Glomerular endothelial cell (primary cell): ENCODE measurements at regions not wholly inside any gene's neighbourhood (a gene's known extent, or its start where the extent isn't known, plus 50 kb on each side); places are given as distances from the start of the nearest gene placed in this dataset.

Experiments
- DNase-seq: peaks from one replicate; pipeline ENCODE4 v3.0.0-alpha.2; 2011; ENCODE audit warnings: low read depth, low spot score; ENCODE audit errors: extremely low read depth

DNA sequence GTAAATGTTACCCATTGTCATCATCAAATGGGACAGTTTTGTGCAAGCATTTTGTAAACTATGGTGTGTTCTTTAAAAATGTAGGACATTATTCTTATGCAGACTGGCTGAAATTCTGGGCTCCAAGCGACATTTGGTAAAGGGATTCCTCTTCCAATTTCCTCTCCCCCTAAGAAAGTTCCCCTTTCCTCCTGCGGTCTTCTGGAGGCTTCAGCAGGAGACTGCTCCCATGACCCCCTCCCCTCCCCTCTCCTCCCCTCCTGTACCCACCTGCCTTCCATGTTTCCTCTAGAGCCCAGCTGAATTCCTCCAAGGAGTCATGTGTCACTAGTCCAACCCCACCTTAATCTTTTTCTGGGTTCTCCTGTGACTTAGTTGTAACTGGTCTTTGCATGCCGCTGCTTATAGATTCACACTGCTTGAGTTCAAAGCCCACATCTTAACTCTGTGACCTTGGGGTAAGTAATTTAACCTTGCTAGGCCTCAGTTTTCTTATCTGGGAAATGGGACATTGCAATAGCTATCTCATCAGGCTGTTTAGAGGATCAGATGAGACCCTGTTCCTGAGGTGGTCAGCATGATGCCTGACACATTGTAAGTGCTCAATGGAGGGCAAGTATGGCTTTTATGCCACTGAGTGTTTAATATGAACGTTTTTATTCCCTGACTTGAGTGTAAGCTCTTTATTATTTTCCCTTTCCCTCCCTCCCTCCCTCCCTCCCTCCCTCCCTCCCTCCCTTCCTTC is 69.9 kb upstream of the WDR26 start:
- DNase-seq = no peak

DNA sequence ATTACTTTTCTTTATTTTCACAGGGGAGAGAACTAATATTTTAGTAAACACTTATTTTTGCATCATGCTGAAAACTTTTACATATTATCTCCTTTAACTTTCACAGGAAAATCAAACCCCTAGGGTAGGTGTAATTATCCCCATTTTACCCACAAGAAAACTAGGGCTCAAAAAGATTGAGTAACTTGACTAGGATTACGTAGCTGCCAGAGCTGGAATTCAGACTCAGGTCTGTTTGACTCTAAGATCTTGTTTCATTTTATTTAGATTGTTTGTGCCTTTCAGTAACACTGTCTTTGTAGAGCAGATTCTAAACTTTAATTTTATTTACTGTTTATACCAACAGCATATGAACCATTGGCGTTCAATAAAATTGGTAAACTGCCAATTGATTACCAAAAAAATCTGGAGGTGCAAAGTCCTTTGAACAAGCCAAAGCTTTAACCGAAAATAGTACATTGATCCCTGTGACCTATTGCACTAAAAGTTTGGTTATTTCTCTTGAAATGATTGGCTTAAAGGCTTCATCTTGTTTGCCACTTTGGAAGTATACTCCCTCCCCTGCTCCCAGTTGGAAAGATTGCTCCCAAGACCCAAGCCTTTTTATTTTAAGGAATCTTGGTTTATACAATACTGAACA is 71.0 kb upstream of the WDR26 start:
- DNase-seq = no peak

DNA sequence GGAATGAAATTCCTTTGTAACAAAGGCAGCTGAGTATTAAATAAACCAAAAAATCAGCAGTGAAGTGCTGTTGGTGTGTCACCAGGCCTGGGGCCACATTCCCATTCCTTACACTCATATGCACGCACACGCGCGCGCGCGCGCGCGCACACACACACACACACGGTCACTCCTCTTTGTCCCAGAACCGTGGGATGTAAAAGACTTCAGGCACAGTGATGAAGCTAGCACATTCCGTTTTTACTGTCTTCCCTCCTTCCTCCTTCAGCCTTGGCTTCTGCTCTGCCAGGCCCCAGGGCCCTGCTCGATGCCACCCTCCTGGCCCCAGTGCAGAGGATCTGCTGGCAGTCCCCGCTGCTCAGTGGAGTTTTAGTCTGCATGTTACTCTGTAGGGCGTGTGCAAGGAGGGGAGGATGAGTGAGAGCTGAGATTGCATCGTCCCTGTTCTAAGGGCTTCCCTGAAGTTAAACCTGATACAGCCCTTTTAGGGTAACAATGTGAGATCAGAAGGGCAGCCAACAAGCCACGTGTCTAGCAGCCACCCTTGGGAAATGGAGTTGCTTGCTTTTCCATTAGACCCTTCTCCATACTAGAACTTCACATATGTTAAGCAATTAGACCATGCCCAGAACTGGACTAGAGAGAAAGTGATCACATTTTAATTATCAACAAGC is 71.7 kb upstream of the WDR26 start:
- no peak for DNase-seq

DNA sequence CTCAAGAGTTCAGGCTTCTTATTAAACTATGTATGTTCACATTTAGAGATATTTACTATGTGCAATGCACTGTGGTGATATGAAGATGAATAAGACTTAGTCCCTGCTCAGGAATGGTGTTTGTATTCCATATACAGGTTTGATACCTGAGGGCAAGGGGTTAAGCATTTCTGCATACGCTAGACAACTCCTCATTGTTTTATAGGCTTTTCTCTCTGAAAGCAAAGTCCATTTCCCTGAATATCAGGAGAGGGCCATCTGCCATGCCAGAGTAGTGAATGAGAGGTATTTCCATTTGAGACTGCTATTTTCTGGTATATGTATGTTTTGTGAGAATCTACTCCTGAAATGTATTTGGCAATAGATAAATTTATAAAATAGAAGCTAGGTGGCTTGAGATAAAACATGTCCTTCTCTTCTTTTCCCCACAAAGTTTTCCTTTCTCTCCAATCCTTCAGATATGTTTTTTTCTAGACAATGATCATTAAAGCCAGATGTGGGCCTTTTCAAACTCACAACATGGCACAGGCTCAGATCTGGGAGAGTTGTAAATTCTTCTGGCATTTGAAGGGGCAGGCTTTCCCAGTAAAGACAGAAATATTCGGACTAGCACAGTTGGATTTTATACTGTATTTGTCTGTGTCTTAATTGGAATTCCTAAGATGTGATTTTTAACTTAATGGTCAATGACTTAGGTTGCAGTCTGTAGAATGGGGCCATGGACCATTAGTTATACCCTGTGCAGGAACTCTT is 73.3 kb upstream of the WDR26 start:
- no peak for DNase-seq

DNA sequence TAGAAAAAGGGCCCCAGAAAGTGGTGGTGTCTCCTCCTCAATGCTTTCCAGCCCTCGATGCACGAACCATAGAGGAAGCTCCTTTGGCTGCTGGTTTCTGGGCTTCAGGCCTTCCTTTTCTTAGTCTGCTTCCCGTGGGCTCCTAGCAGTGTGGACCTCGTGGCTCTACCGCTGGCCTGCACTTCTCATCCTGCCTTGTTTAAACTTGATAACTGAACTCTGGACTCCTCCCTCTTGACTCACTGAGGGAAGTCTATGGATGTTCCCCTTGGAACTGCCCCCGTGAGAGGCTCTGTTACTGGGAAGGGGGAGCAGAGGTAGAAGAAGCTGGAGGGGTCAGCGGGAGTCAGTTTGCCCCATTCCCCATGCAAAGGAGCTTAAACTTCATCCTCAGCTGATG is 75.3 kb upstream of the WDR26 start:
- no peak for DNase-seq

DNA sequence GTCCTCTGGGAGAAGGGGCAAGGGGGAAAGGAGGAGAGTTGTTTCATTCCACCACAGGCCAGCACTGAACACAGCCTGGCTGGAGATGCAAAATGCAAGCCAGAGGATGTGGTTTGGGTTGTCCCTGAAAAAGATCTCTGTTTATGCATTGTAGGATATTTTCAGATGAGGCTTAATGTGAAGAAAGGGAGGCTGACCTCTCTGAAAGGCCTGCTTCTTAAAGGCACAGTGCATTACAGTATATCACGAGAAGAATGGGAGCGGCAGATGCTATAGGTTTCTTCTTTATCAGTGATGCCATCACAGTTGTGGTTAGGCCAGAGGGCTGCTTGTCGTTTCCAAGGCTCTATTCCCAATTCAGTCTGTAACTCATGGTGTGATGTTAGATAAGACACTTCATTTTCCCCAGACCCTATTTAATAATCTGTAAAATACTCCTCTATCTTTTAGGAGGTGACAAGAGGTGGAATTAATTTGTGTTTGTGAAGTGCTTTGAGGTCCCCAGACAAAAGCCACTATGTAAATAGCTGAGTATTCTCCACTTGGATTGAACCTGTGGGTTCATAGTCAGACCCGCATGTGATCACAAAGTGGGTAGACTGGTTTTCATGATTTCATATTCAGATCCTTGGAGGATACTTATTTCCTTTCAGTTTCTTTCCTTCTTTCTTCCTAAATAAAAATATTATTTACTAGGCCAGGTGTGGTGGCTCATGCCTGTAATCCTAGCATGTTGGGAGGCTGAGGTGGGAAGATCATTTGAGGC is 76.5 kb upstream of the WDR26 start:
- DNase-seq = no peak

DNA sequence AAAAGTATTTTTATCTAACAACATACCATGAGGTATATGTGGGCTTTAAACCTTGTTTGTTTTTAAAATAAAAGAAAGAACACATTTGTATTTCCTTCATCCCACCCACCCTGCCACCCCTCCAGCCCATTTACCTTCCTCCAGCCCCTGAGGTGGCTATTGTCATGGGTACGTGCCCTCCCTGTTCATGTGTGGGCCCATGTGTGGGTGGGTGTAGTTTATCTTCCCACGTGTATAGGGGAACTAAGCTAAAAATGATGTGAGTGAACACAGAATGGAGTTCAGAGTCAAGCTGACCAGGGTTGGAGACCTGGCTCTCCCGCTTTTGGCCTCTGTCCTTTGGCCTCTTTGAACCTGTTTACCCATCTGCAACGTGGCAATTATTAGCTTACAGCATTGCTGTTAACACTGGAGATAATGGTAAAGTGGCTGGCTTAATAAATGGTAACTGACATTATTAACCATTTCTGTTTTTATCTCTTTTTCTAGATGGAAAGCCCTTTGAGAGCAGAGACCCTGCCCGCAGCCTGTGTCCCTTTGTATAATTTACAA is 78.1 kb upstream of the WDR26 start:
- no peak for DNase-seq

DNA sequence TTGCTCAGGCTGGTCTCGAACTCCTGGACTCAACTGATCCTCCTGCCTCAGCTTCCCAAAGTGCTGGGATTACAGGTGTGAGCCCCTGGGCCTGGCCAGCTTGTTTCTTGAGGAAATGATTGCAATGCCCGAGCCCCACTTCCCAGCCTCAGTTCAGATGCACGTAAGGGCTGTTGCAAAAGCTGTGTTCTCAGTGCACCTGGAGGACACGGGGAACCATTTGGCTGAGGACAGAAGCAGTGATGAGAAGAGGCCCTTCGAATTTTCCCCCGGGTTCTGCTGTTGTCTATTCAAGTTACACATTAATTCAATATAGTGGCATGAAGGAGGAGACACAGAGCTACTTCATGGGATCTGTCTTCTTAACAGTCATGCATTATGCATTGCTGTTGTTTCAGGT is 78.8 kb upstream of the WDR26 start:
- DNase-seq = no peak

DNA sequence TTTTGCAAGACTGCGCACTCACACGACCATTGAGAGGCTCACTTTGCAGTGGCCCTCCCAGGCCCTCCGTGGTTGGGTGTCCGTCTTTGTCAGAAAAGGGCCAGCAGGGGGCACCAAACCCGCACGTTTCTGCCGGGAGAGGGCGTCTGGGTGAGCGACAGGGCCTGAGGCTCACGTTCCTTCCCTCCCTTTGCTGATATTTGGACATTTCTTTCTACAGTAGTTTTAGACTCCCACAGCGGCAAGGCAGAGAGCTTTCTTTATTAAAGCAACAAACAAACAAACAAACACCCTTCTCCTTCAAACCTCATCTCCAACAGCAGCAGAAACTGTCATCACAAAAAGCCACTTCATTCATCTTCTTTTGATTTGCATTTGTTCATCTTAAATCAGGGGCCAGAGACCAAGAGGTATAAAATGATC is 79.2 kb upstream of the WDR26 start:
- no peak for DNase-seq

DNA sequence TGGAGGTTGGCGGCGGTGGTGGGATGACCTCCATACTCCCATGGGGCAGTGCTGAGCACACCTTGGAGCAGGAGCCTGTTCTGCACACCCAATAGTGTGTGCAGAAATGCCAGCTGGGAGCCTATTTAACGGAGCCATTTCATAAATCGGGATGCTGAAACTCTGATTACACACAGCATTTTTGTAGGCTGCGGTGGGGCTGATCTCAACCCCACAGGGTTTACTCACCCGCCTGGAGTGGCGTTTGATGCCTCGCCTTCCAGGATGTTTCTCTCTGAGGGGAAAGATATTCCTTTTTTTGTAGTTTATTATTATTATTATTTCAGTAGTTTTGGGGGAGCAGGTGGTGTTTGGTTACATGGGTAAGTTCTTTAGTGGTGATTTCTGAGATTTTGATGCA is 82.6 kb upstream of the WDR26 start:
- DNase-seq = no peak

DNA sequence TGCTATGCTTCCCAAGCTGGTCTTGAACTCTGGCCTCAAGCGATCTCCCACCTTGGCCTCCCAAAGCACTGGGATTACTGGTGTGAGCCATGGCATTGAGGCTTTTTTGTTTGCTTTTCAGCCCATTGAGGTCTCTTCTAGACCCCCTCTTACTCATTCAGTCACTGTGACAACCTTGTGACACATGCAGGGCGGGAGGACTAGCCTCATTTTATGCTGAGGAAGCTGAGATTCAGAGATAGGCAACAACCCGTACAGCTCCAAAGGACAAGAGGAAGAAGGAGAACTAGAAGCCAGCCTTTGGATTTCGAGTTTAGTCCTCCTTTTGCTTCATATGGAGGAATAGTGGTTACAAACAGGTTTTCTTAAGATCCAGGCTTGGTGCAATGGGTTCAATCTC is 83.9 kb upstream of the WDR26 start:
- no peak for DNase-seq

DNA sequence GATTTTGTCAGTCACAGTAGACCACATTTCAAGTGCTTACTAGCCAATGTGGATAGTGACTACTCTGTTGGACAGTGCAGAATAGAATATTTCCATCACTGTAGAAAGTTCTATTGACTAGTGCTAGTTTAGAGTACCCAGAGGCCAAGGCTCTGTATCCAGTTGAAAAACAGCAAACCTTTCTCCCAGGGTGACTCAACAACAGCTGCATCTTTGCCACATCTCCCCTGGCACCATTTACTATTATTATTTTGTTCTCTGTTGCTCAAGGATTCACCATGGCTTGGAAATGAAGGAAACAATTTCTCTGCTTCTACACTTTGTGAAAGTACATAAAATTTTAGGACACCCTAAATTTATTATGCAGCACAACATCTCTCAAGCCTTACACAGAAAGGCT is 85.3 kb upstream of the WDR26 start:
- no peak for DNase-seq

DNA sequence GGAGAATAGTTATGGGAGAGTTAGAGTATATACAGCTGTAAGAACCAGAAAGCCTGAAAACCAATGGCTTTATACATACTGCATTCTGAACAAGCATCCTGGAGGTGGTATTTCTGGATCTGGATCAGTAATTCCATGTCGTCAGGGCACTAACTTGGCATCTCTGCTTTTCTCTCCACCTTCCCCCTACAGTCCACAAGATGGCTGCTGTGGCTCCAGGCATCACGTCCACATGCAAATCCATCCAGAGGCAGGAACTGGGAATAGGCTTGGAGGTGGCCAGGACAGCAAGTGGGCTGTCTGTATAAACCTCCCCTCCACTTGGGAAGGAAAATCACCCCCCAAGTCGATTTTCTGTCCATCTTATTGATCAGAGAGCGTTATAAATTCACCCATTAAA is 86.2 kb upstream of the WDR26 start:
- no peak for DNase-seq

DNA sequence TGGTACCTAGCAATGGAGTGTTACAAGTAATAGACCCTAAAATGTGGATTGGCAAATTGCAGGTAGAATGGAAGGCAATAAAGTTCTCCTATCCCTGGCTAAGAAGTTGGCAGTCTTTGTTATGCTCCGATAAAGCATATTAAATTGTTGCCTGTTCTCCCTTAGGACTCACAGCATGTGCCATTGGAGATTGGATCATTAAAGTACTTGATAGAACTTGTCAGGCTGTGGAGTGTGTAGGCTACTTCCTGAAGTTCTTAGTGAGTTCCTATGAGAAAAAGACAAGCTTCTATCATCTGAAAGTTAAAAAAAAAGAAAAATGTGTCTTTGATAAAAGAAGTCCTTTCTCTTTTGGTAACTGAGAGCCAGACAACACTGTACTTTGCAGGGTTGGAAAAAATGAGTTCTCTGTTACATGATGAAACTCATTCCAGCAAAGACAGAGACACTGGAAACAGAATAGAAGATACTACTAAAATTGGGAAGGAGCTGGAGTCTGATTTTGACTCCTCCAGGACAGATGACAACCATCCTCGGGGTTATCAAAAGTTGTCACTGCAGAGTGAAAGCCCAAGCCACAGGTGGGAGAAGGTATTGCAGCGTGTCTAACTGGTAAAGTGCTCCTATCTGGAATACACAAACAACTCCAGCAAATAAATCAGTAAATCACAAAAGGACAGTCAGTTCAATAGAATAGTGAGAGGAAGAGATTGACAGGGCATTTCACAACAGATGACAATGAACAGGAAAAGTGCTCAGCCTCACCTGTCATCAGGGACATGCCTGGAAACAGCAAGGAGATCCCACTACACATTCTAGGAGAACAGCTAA is 87.5 kb upstream of the WDR26 start:
- DNase-seq = no peak

DNA sequence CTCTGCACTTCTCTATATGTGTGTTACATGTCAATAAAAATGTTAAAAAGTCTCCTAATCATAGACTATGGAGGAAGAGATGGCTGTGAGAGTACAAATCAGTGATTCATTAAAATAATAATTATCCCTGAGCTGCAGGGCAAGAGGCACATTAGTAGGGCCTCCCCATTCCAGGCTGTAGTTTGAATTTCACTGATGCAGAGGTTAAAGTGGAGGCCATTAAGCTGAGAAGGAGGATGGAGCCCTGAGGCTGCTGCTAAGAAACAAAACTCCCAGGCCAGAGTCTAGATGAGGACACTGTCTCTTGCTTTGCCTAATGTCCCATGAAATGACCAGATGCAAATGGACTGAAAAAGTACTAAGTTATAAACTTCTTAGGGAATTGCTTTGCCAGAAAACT is 89.1 kb upstream of the WDR26 start:
- DNase-seq = no peak

DNA sequence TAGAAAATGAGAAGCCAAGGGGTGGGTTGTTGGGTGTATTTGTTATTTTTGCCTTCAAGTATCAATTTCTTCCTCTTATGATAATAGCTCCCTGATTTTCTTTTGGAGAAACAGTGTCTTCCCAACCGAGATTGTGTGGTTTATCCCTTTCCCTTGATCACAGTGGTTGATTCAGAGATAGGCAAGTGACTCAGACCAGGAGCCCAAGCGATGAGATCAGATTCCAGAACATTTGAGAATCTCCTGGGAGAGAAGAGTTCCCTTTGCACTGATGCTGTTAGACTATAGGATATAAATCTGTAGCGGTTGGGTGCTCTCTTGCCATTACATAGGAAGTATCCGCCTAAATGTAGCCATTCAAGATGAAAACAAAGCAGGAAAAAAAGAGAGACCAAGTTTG is 90.1 kb upstream of the WDR26 start:
- DNase-seq = no peak

DNA sequence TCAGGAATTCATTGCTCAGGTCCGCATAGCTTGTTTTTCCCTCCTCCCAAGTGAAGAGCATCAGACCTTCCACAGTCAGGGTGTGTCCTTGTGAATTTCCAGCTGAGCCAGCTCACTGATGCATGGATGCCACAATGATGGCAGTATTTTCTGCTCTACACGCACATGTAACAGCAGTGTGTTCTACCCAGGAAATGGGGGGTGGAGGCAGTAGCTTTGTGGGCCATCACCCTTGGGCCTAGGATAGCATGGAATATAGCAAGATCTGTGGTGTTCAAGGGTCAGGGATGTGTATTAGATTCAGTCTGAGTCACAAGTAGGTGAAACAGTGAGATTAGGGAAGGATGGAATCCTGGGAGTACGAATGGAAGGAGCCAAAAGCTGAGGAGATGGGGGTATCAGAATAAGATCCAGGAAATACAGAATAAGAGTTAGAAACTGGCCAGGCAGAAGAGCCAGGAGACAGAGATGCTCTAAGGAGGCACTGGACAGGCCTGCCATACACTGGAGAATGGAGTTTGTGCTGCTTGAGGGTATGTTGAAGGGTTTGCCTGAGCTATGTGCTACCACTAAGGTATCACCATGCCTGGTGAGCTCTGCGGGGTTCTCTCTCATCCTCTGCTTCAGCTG is 90.6 kb upstream of the CNIH3 start:
- DNase-seq = no peak

DNA sequence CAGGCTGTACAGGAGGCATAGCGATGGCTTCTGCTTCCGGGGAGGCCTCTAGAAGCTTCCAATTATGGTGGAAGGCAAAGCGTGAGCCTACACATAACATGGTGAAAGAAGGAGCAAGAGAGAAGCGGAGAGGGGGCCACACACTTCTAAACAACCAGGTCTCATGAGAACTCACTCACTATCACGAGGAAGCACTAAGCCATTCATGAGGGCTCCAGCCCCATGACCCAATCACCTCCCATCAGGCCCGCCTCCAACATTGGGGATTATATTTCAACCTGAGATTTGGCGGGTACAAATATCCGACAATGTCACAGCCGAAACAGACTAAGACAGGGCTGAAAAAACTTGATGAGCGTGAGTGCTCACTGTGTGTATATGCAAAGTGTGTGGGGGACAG is 89.3 kb upstream of the CNIH3 start:
- DNase-seq = no peak

DNA sequence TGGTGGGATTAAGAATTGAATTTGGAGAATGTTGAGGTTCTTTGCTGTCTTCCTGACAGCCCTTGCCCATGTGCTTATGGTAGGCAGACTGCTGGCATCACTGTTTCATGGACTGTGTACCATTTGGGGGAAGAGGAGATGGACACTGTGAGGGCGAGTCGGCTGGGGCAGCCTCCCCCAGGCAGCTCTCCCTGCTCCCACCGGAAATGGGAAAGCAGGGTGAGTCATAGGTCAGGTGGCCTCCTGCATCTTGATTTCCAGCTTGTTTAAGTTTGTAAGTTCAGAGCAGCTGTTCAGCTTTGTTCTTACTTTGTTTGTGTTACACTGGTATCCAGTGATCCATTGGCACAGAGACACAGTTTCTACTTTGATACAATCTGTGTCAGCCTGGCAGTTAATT is 87.2 kb upstream of the CNIH3 start:
- no peak for DNase-seq
